ENCODE measurements at regions not wholly inside any gene's neighbourhood (a gene's known extent, or its start where the extent isn't known, plus 50 kb on each side); places are given as distances from the start of the nearest gene placed in this dataset.

GRCh38 chr7:13829231-13829630, 160.2 kb downstream of the ETV1 start:
- DNase-seq, result no peak
- Histone ChIP-seq H3K27ac (ENCODE audit: low read length) (no peak overlapping the region), H3F3A (ENCODE audit: insufficient read depth, low read length) (no peaks in the 10 kb centered on the region), H3K36me3 (replicated peaks; ENCODE audit: insufficient read depth, low read length) (no peaks in the 10 kb centered on the region), H3K9me2 (replicated peaks; ENCODE audit: insufficient read depth, low read length) (no peaks in the 10 kb centered on the region), H3K79me2 (ENCODE audit: low read length) (no peaks in the 10 kb centered on the region), H4K20me1 (ENCODE audit: insufficient read depth, low read length) (no peaks in the 10 kb centered on the region), H3K9ac (ENCODE audit: low read length) (no peak overlapping the region), H3K4me3 (ENCODE audit: low read length) (no peak overlapping the region), H2AFZ (ENCODE audit: low read length) (no peak overlapping the region), H3K4me2 (ENCODE audit: low read depth, low read length) (no peak overlapping the region), H3K27me3 (replicated peaks; ENCODE audit: insufficient read depth, low read length) (no peaks in the 10 kb centered on the region), H3K9me3 (replicated peaks; ENCODE audit: insufficient read depth, low read length) (no peaks in the 10 kb centered on the region), H3K4me1 (ENCODE audit: low read length) (no peaks in the 10 kb centered on the region)
- TF ChIP-seq EZH2phosphoT487 (IDR thresholded peaks at IDR 0.05; ENCODE audit: low read length), result no peak
- no peak for TF ChIP-seq CTCF (IDR thresholded peaks at IDR 0.05; ENCODE audit: low read length)

- H3K79me2 ChIP-seq (ENCODE audit: low read length), result no peaks in the 10 kb centered on the region
- no peak for TF ChIP-seq EZH2phosphoT487 (IDR thresholded peaks at IDR 0.05; ENCODE audit: low read length)
- TF ChIP-seq EZH2 (optimal IDR thresholded peaks at IDR 0.05; ENCODE audit: low read depth, low read length), result no peak
- no peak for TF ChIP-seq CTCF (IDR thresholded peaks at IDR 0.05; ENCODE audit: low read length)
- H3K9ac ChIP-seq (ENCODE audit: low read length), result no peak overlapping the region
- no peak for DNase-seq
- H3F3A ChIP-seq (ENCODE audit: insufficient read depth, low read length), result no peaks in the 10 kb centered on the region
- no peak overlapping the region for H2AFZ ChIP-seq (ENCODE audit: low read length)
- H3K9me2 ChIP-seq (replicated peaks; ENCODE audit: insufficient read depth, low read length), result no peaks in the 10 kb centered on the region
- H3K27me3 ChIP-seq (replicated peaks; ENCODE audit: insufficient read depth, low read length), result no peaks in the 10 kb centered on the region
- no peaks in the 10 kb centered on the region for H4K20me1 ChIP-seq (ENCODE audit: insufficient read depth, low read length)
- H3K4me1 ChIP-seq (ENCODE audit: low read length), result no peaks in the 10 kb centered on the region
- no peaks in the 10 kb centered on the region for H3K9me3 ChIP-seq (replicated peaks; ENCODE audit: insufficient read depth, low read length)
- no peaks in the 10 kb centered on the region for H3K36me3 ChIP-seq (replicated peaks; ENCODE audit: insufficient read depth, low read length)
- H3K4me3 ChIP-seq (ENCODE audit: low read length), result no peak overlapping the region
- no peak overlapping the region for H3K4me2 ChIP-seq (ENCODE audit: low read depth, low read length)
- H3K27ac ChIP-seq (ENCODE audit: low read length), result no peak overlapping the region
Observed at GRCh38 chr7:13829914-13830900, 159.3 kb downstream of the ETV1 start.

- no peaks in the 10 kb centered on the region for H3K79me2 ChIP-seq (ENCODE audit: low read length)
- H4K20me1 ChIP-seq (ENCODE audit: insufficient read depth, low read length), result no peaks in the 10 kb centered on the region
- H3K4me1 ChIP-seq (ENCODE audit: low read length), result no peaks in the 10 kb centered on the region
- no peaks in the 10 kb centered on the region for H3K9me2 ChIP-seq (replicated peaks; ENCODE audit: insufficient read depth, low read length)
- no peak overlapping the region for H3K4me2 ChIP-seq (ENCODE audit: low read depth, low read length)
- no peak for DNase-seq
- H3K9ac ChIP-seq (ENCODE audit: low read length), result no peak overlapping the region
- H3K9me3 ChIP-seq (replicated peaks; ENCODE audit: insufficient read depth, low read length), result no peaks in the 10 kb centered on the region
- H3K27ac ChIP-seq (ENCODE audit: low read length), result no peak overlapping the region
- H3K4me3 ChIP-seq (ENCODE audit: low read length), result no peak overlapping the region
- H3F3A ChIP-seq (ENCODE audit: insufficient read depth, low read length), result no peaks in the 10 kb centered on the region
- H2AFZ ChIP-seq (ENCODE audit: low read length), result no peak overlapping the region
- TF ChIP-seq EZH2 (optimal IDR thresholded peaks at IDR 0.05; ENCODE audit: low read depth, low read length) (no peak), CTCF (IDR thresholded peaks at IDR 0.05; ENCODE audit: low read length) (no peak), EZH2phosphoT487 (IDR thresholded peaks at IDR 0.05; ENCODE audit: low read length) (no peak)
- no peaks in the 10 kb centered on the region for H3K27me3 ChIP-seq (replicated peaks; ENCODE audit: insufficient read depth, low read length)
- no peaks in the 10 kb centered on the region for H3K36me3 ChIP-seq (replicated peaks; ENCODE audit: insufficient read depth, low read length)
Observed at GRCh38 chr7:13832346-13832745, 157.1 kb downstream of the ETV1 start.
